ENCODE measurements at regions not wholly inside any gene's neighbourhood (a gene's known extent, or its start where the extent isn't known, plus 50 kb on each side); places are given as distances from the start of the nearest gene placed in this dataset.
"Not testable (repeated sequence)": the region's sequence is repeated elsewhere in the genome, so short reads cannot be mapped to it uniquely, and the experiment has no call there.

DNA sequence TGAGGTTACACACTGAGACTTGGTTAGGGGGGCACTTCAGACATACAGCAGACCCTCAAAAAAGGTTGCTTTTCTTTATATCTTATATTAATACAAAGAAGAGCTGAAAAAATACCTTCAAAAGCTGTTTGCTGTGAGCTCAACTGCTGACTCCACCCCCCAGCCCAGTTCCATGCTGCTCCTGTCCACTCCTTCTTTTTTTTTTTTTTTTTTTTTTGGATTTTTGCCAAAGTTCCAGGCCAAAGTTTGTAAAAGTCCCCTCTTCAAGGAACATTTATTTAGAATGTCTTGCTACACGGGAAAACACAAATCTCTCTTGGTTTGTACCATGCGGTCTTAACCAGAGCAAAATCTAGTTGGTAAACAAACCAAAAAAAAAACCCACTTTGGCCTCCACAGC lies 85.3 kb upstream of the AKAP12 start:
- DNase-seq (ENCODE audit: low spot score) (no peak), ATAC-seq (peak; percentile 43)

DNA sequence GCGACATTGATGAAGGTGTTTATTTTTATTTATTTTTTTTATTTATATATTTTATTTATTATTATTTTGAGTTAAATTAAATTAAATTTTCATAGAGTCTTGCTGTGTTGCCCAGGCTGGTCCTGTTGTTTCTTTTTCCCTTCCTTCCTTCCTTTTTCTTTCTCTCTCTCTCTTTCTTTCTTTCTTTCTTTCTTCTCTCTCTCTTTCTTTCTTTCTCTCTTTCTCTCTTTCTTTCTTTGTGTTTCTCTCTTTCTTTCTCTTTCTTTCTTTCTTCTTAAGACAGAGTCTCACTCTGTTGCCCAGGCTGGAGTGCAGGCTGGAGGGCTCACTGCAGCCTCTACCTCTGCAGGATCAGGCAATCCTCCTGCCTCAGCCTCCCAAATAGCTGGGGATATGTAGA lies 84.7 kb upstream of the AKAP12 start:
- ATAC-seq (no peak), DNase-seq (ENCODE audit: low spot score) (no peak)

DNA sequence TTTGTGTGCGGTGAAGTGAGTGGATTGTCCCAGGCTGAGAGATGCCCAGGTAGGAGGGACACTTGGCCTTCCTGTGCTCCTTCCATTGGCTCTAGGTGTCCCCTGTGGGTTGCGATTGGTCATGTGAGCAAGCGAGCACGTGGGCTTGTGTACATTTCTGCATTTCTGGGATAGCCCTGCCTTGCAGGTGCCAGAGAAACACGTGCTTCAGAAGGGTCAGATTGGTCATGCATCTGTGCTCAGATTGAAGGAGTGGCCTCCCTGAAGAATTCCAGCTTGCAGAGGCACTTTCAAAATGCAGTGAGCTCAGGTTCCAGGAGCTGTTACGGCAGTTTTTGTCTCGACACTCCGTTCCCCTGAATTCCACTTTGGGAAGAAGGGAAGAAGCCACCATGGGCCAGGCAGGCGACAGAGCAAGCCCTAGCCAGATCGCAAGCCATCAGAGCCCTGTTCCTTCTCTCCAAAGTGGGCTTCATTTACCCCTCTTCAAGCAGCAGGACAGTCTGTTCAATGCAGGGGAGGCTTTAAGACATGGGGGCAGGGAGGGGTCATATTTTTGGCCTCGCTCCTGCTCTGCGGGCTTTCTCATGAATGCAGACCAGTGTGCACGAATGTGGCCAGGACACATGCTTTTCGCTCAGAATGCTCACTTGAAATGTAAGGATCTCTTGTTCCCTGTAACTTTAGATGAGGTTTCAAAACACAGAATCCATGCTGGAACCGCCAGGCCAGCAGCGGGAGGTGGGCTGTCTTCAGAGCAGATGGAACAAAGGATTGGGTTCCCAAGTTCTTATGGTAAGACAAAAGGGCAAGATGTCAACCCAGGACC lies 78.6 kb upstream of the AKAP12 start:
- ATAC-seq (peak; percentile 38), DNase-seq (ENCODE audit: low spot score) (no peak)

DNA sequence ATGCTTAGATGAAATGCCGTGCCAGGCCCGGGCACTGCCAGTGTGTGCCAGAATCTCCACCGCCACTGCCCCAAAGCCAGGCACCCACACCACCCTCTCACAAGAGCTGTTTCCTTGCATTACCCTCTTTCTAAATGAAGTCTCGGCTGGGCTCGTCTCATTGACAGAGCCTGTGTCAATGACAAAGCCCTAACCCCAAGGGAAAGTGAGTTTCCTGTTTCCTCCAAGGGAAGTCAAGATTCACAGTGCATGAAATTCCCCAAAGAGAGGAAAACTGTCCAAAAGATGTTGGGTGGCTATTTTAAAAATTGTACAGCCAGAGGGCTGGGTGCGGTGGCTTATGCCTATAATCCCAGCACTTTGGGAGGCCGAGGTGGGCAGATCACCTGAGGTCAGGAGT lies 75.4 kb upstream of the AKAP12 start:
- DNase-seq (ENCODE audit: low spot score) (no peak), ATAC-seq (no peak)

DNA sequence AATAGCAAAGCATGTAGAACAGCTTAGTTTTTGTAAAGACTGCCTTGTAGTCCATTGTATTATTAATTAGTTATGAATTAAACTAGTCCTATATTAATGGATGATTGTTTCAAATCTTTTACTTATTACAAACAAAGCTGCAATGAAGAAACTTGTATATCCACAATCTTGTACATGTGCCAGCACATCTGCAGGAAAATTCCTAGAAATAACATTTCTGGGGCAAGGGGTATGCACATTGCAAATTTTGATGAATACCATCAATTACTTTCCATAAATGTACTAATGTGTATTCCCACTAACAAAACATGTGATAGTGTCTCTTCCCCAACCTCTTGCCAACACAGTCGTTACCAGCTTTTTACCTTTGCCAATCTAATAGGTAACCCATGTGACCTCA lies 73.6 kb upstream of the AKAP12 start:
- no peak for DNase-seq (ENCODE audit: low spot score)
- ATAC-seq, result no peak

DNA sequence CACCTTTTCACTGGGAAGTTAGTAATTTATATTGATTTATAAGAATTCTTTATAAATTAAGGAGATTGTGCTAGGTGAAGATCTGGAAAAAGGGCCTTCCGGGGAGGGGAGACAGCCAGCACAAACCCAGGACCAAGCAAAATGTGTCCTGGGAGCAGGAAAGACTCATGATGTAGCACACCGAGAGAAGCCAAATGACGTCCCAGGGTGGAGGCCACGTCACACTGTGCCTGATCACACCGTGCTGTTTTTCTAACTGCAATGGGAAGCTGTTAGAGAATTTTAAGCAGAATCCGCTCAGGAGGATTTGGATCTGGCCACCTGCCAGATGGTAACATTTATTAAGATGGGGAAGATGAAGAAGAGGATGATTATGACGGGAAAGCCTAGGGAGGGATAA lies 72.7 kb upstream of the AKAP12 start:
- no peak for ATAC-seq
- DNase-seq (ENCODE audit: low spot score), result no peak

DNA sequence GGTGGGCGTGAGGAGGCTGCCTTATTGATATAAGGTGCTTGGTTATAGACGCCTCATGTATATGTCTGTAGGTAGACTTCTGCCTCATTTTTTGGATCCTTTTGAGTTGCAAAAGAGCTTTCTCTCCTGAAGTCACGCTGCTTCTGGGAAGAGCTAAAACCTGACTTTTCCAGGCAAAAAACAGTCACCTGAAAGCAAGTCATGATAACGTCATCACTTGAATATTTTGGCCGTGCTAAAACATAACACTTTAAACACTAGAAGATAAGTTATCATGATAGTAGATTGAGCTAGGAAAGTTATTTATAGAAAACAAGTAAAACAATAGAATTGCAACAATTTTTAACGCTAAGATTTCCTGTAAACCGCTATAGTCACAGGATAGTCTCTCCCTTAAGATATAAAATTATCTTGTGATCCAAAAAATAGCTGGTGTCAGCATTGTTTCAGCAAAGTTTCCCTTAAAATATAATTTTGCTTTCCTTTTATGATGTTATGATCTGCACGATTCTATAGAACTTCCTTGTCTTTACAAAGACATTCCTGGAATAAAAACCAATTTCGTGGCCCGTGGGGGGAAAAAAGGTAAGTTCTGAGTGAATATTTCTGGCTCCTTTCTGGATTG lies 69.0 kb upstream of the AKAP12 start:
- no peak for DNase-seq (ENCODE audit: low spot score)

DNA sequence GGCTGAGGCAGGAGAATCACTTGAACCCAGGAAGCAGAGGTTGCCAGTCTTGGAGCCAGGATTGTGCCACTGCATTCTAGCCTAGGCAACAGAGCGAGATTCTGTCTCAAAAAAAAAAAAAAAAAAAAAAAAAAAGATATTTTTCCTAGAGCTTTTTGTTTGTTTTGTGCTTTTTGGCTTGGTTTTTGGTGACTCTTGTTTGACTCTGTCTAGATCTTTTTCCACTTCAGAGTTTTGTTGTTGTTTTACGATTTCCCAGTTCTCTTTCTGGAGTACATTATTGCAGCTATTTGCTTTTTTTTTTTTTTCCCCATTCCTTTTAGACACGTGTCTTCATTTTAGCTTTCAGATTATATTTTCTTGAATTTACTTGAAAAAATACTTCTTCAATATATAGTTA lies 67.0 kb upstream of the AKAP12 start:
- ATAC-seq (no peak), DNase-seq (ENCODE audit: low spot score) (no peak)

More for the DNA sequence above, 69.0 kb upstream of the AKAP12 start:
- no peak for ATAC-seq

DNA sequence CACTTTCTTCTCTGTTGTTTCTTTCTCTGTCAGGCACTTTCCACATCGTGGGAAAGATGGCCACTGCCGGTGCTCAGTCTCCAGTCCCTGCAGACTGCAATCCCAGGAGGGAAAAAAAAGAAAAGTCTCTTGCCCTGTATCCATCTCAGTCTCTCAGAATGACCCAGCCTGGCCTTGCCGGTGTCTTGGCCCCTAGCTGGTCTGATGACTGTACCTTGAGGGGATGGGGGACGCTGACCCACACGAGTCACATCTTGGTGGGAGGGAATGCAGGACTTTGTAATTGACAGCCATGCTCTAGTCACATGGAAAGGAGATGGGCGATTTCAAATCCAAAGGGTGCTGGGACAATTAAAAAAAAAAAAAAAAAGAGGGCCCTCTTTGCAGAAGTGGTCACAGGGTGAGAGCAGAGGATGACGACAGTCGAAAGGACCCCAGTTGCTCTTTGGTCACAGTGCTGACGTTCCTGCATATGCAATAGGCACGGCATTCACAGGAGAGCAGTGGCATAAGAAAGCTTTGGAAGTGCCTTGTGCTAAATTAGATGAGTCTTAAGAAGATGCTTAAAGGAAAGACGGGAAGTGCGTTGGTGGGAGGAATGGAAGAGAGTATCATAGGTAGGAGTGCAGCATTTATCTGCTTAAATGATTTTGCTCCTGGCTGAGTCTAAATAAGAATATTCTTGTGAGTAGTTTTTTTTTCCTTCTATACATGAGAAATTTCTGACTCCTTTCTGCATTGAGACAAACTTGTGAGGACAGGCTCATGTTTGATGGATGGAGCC lies 63.9 kb upstream of the AKAP12 start:
- DNase-seq (ENCODE audit: low spot score) (no peak), ATAC-seq (no peak)

DNA sequence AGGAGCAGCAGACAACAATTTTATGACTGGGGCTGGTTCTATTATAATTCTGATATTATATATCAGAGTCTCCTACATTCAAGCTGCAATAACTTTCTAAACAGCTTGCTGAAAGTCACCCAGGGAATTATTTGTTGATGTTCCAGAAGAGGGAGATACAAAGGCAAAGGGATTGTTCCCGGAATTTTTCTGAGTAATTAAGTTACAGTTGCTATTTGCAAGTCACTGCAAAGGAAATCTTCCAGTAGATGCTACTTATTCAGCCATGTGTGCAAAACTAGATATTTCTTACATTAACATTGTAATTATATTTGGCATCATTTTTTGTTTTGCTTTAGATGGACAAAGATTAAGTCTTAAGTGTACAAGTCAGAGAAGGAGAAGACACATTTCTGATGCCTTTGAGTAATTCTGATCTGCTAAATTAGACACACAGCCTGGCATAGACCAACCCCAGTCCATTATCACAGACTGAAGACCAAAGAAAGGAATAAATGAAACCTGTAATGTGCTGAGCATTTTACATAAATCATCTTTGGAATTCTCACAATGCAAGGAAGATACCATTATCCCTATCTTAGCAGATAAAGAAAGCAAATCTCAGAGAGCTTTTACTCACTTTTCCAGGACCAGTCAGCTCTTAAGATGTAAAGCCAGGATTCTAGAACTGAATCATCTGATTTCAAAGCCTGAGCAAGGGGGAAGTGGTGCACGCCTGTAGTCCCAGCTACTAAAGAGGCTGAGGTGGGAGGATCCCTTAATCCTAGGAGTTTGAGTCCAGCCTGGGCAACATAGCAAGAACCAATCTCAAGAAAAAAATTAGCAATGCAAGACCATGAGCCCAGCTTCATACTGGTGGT lies 62.6 kb upstream of the AKAP12 start:
- ATAC-seq, result no peak
- DNase-seq (ENCODE audit: low spot score), result no peak

DNA sequence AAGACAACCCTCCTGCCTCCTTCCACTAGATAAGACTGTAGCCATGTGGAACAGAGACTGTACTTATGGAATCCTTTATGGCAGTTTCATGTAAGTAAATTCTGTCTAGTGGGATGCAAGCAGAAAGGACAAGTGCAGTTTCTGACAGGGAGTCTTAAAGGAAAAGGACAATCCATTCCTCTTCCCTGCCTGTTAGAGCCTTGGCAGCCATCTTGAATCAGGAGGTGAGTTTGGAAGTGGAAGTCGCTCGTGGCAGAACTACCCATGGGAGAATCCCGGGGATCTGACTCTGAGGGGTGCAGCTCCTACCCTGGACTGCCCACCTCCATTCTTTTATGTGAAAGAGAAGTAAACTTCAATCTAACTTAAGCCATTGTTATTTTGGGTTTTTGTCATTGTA lies 61.4 kb upstream of the AKAP12 start:
- DNase-seq (ENCODE audit: low spot score) (no peak), ATAC-seq (no peak)

DNA sequence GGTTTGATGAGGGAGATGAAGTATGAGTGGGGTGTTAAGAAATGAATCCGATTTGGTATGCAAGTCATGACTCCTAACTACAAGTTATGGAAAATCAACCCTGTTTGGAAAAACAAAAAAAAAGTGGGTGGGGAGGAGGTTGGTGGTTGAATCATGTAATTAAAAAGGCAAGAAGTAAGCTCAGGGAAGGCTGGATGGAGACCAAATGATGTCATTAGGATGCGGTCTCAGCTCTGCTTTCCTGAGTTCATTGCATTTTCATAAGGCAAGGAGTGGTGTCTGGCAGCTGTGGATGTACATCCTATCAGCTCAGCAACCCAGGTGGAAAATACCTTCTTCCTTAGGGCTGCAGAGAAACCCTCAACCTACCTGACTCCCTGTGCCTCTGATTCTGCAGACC lies 60.4 kb upstream of the AKAP12 start:
- ATAC-seq (no peak), DNase-seq (ENCODE audit: low spot score) (no peak)

DNA sequence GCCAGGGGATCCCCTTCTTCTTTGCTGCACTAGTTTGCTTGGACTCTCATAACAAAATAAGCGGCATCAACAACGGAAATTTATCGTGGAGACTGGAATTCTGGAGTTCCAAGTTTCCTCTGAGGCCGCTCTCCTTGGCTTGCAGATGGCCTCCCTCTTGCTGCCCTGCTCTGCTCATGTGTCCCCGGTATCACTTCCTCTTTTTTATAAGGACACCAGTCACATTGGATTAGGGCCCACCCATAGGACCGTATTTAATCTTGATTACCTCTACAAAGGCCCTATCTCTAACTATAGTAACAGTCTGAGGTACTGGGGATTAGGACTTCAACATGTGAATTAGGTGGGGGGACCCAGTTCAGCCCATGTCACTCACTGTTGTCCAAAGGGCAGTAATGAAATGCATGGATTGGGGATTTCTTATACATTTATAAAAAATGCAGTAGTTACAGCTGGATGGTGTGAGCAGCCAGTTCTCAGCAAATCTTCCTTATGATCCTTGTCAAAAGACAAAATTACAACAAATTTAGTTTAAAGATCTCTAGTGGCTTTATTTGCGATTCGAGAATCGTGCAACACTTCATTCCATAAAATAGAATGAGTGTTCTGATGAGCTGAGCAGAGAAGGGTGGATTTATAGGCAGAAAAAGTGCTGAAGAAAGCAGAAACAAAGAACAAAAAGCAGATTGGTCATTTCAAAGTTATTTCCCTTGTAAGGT lies 59.3 kb upstream of the AKAP12 start:
- ATAC-seq (no peak), DNase-seq (ENCODE audit: low spot score) (no peak)

DNA sequence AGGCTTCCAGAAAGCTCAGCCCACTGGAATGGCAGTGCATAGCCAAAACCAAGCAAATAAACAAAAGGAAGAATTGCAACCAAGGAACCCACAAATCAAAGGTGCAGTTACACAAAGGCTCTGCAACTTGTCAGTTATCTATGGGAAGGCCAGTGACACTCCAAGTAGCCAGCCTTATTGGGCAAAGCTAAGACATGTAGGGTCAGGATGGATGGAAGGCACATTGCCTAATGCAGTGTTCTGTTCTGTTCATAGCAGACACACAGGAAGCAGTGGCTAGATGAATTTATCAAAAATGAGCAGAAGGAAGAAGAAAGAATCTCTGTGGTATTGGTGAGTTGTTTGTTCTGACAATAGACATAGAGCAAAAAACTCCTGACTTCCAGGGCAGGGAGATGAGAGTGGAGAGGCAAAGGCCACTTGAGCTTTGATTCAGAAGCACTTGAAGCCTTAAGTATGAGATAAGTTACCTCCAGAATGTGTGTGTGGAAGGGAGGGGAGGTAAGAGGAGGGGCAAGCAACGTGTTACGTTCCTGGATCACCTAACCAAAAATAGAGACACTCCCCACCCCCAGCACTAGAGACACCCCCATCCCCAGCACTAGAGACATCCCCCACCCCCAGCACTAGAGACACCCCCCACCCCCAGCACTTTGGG lies 57.9 kb upstream of the AKAP12 start:
- no peak for DNase-seq (ENCODE audit: low spot score)
- ATAC-seq, result no peak

DNA sequence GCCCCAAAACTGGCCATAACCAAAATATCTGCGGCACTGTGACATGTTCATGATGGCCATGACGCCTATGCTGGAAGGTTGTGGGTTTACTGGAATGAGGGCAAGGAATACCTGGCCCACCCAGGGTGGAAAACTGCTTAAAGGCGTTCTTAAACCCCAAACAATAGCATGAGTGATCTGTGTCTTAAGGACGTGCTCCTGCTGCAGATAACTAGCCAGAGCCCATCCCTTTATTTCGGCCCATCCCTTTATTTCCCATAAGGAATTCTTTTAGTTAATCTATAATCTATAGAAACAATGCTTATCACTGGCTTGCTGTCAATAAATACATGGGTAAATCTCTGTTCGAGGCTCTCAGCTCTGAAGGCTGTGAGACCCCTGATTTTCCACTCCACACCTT lies 56.8 kb upstream of the AKAP12 start:
- ATAC-seq; DNase-seq (ENCODE audit: low spot score): not testable (repeated sequence)

DNA sequence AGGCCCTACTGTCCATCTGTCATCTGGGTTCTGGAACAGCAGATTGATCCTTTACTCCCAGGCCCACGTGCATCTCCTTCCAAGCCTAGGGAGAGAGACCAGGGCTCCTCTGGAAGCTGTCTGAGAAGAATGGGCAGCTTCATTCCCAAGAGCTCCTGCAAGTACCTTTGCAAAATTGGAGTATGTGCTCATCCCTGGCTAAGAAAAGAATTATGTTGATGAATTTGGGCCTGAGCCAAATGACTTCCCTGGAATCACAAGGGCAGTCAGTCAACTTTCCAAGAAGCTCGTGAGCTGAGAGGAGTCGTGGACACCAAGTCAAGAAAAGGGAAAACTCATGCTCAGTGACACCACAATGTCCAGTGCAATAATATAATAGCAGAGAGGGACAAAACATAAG lies 54.6 kb upstream of the AKAP12 start:
- ATAC-seq, result no peak

DNA sequence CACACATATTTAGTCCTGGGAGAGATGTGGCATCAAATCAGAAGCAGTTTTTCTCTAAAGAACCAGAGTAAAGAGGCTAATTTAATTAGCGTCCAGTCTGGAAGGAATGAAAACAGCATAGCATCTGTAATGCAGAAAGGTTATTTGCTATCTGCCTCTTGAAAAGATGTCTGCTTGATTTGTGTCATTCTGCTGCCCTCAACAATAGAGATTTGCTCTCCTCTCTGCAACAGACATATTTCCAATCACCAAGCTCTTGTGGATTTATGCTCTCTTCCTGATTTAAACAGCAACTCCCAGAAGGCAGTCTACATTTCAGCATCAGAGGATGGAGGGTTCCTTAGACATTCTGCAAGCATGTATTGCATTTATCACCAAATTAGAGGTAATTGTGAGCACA lies 53.5 kb upstream of the AKAP12 start:
- ATAC-seq, result no peak
- no peak for DNase-seq (ENCODE audit: low spot score)

More for the DNA sequence above, 54.6 kb upstream of the AKAP12 start:
- DNase-seq (ENCODE audit: low spot score), result no peak

DNA sequence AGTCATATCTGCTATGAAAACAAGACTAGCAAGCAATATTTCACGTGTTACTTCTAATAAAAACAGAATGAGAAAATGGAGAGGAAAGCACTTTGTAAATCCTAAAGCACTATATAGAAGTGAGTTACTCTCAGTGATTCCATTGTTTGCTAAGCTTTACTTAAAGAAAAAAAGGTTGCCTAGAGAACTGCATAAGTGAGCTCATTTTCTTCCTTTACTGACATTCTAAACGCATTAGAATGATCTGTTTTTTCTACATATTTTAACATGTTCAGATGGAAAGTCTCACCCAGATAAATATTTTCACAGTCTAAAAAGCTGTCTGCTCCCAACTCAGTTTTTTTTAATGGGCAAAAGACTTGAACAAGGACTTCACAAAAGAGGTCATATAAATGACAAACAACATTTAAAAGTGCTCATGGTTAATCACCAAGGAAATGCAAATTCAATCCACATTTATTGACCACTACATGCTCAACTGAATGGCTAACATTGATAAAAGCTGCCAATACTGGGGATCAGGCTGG lies 52.9 kb upstream of the AKAP12 start:
- no peak for ATAC-seq
- DNase-seq (ENCODE audit: low spot score), result no peak
